Uterus (tissue), 2 donors: ENCODE measurements at regions not wholly inside any gene's neighbourhood (a gene's known extent, or its start where the extent isn't known, plus 50 kb on each side); places are given as distances from the start of the nearest gene placed in this dataset.

ENCODE experiments used
- CTCF ChIP-seq, 4 experiments: fragments of 200-600 bp in 2 of 4; fragments of 450-650 bp in 2 of 4; sonication (generic) in 2 of 4; IDR thresholded peaks; one replicate each; pipeline ENCODE4 v1.5.1; 2016 to 2019; ENCODE audit warnings: antibody characterized with exemption in 4 of 4, mild to moderate bottlenecking in 2 of 4, moderate library complexity in 1 of 4
- POLR2A ChIP-seq, 2 donors: fragments of 450-650 bp; IDR thresholded peaks; one replicate each; pipeline ENCODE4 v1.6.1; 2016; ENCODE audit warnings: antibody characterized with exemption in 2 of 2, mild to moderate bottlenecking in 1 of 2, moderate library complexity in 1 of 2

GRCh38 chr10:78465431-78465830 lies 431.8 kb downstream of the RPS24 start:
- TF ChIP-seq CTCF (IDR thresholded peaks at IDR 0.05) (no peak), POLR2A (IDR thresholded peaks at IDR 0.05) (no peak)
